ENCODE measurements at regions not wholly inside any gene's neighbourhood (a gene's known extent, or its start where the extent isn't known, plus 50 kb on each side); places are given as distances from the start of the nearest gene placed in this dataset.
"Not testable (repeated sequence)": the region's sequence is repeated elsewhere in the genome, so short reads cannot be mapped to it uniquely, and the experiment has no call there.

GRCh38 chr4:163693776-163694175, 199.3 kb downstream of the TMA16 start:
- no peaks in the 10 kb centered on the region for H3K9me3 ChIP-seq
- 78 to 87% (median 82%) methylated on average over 4 of the region's 4 CpGs for WGBS, 4 donors
- H3K36me3 ChIP-seq = no peaks in the 10 kb centered on the region
- no peak for ATAC-seq
- H3K27ac ChIP-seq = no peak overlapping the region
- no peak for DNase-seq
- H3K4me1 ChIP-seq = no peaks in the 10 kb centered on the region
- H3K4me3 ChIP-seq = no peak overlapping the region
- TF ChIP-seq POLR2A (IDR thresholded peaks at IDR 0.05) (no peak), CTCF (IDR thresholded peaks at IDR 0.05) (no peak)
- intact Hi-C loops (cut with DNase I) = no loop called here
- H3K27me3 ChIP-seq = no peaks in the 10 kb centered on the region

GRCh38 chr4:163694385-163694784, 199.9 kb downstream of the TMA16 start:
- no peak for TF ChIP-seq POLR2A (IDR thresholded peaks at IDR 0.05)
- no peak for TF ChIP-seq CTCF (IDR thresholded peaks at IDR 0.05)
- H3K27ac ChIP-seq = no peak overlapping the region
- no peaks in the 10 kb centered on the region for H3K27me3 ChIP-seq
- H3K36me3 ChIP-seq = no peaks in the 10 kb centered on the region
- ATAC-seq = no peak
- H3K4me3 ChIP-seq = no peak overlapping the region
- no peaks in the 10 kb centered on the region for H3K4me1 ChIP-seq
- H3K9me3 ChIP-seq = no peaks in the 10 kb centered on the region
- no peak for DNase-seq
- intact Hi-C loops (cut with DNase I) = no loop called here

GRCh38 chr4:163697121-163697520, 202.6 kb downstream of the TMA16 start:
- intact Hi-C loops (cut with DNase I) = no loop called here
- 58 to 74% (median 69%) methylated on average over 3 of the region's 3 CpGs for WGBS, 4 donors

GRCh38 chr4:163700383-163700782, 205.9 kb downstream of the TMA16 start:
- ATAC-seq; intact Hi-C loops (cut with DNase I); H3K9me3 ChIP-seq; H3K27ac ChIP-seq; H3K36me3 ChIP-seq; DNase-seq; H3K27me3 ChIP-seq; H3K4me1 ChIP-seq; H3K4me3 ChIP-seq: not testable (repeated sequence)
- 87 to 94% (median 89%) methylated on average over 4 of the region's 4 CpGs for WGBS, 4 donors

More at GRCh38 chr4:163697121-163697520, 202.6 kb downstream of the TMA16 start:
- no peaks in the 10 kb centered on the region for H3K36me3 ChIP-seq
- H3K27ac ChIP-seq = no peak overlapping the region
- DNase-seq = no peak
- no peaks in the 10 kb centered on the region for H3K9me3 ChIP-seq
- H3K27me3 ChIP-seq = no peaks in the 10 kb centered on the region
- TF ChIP-seq CTCF (IDR thresholded peaks at IDR 0.05) (no peak), POLR2A (IDR thresholded peaks at IDR 0.05) (no peak)
- ATAC-seq = no peak
- H3K4me3 ChIP-seq = no peak overlapping the region
- H3K4me1 ChIP-seq = no peaks in the 10 kb centered on the region

GRCh38 chr4:163701916-163702315, 207.4 kb downstream of the TMA16 start:
- no peaks in the 10 kb centered on the region for H3K4me1 ChIP-seq
- no peak for ATAC-seq
- H3K27ac ChIP-seq = no peak overlapping the region
- no peak for DNase-seq
- intact Hi-C loops (cut with DNase I) = no loop called here
- 49 to 57% (median 53%) methylated on average over 5 of the region's 5 CpGs for WGBS, 4 donors
- H3K9me3 ChIP-seq = no peaks in the 10 kb centered on the region
- no peak overlapping the region for H3K4me3 ChIP-seq
- H3K36me3 ChIP-seq = no peaks in the 10 kb centered on the region
- H3K27me3 ChIP-seq = no peaks in the 10 kb centered on the region
- TF ChIP-seq CTCF (IDR thresholded peaks at IDR 0.05) (no peak), POLR2A (IDR thresholded peaks at IDR 0.05) (no peak)

Data from heart left ventricle (tissue), 16 donors.